ENCODE measurements at regions not wholly inside any gene's neighbourhood (a gene's known extent, or its start where the extent isn't known, plus 50 kb on each side); places are given as distances from the start of the nearest gene placed in this dataset.

DNA sequence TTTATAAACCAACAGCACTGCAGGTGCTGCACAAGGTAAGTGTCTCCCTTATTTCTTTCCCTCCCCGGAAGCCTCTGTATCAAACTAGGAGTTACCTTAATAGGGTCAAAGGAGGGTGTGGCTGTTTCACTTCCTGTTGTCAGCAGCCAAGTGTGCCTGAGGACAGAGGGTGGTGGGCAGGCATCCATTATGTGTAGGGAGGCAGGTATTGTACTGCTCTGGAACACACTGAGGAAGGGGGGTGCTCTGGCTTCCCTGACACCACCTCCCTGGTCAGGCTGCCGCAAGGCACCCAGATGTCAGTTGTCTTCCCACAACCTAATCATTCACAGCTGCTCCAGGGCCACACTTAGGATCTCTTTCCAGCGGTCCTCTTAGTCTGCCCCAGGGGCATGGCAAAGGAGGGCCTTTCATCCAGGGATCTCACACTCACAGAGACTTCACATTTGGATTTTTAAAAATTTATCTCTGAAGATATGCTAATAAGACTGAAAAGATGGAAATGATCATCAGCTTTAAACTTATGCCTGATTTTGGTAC is 132.0 kb upstream of the ARHGAP5 start:
- TF ChIP-seq SUZ12 (IDR thresholded peaks at IDR 0.05): no peak
- no peak for TF ChIP-seq FOXA1 (IDR thresholded peaks at IDR 0.05)
- TF ChIP-seq, protein P1, sequence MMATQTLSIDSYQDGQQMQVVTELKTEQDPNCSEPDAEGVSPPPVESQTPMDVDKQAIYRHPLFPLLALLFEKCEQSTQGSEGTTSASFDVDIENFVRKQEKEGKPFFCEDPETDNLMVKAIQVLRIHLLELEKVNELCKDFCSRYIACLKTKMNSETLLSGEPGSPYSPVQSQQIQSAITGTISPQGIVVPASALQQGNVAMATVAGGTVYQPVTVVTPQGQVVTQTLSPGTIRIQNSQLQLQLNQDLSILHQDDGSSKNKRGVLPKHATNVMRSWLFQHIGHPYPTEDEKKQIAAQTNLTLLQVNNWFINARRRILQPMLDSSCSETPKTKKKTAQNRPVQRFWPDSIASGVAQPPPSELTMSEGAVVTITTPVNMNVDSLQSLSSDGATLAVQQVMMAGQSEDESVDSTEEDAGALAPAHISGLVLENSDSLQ (IDR thresholded peaks at IDR 0.05): no peak
- no peak for TF ChIP-seq FOXM1 (IDR thresholded peaks at IDR 0.05; ENCODE audit: borderline replicate concordance)
- no peak for TF ChIP-seq L3MBTL2 (conservative IDR thresholded peaks at IDR 0.05)
- TF ChIP-seq ZNF384 (IDR thresholded peaks at IDR 0.05): no peak
- TF ChIP-seq LEF1 (IDR thresholded peaks at IDR 0.05; ENCODE audit: borderline replicate concordance): no peak
- no peak for TF ChIP-seq ARNT (IDR thresholded peaks at IDR 0.05)
- no peak for TF ChIP-seq TARDBP (IDR thresholded peaks at IDR 0.05)
- no peak for TF ChIP-seq CTBP1 (IDR thresholded peaks at IDR 0.05; ENCODE audit: borderline replicate concordance)
- TF ChIP-seq ELF4 (IDR thresholded peaks at IDR 0.05): no peak

Data from HEK293T (cell line).